Liver (tissue), 8 donors: ENCODE measurements at regions not wholly inside any gene's neighbourhood (a gene's known extent, or its start where the extent isn't known, plus 50 kb on each side); places are given as distances from the start of the nearest gene placed in this dataset.

Experiments
- DNase-seq: peaks from one replicate; pipeline ENCODE4 v3.0.0-alpha.2; 2017; ENCODE audit warnings: low spot score
- H3K27ac ChIP-seq, 2 donors: one replicate each; pipeline ENCODE4 v1.7.0; 2013; ENCODE audit warnings: inconsistent platforms in 2 of 2, low read length in 2 of 2, control low read depth in 1 of 2, low read depth in 1 of 2, mild to moderate bottlenecking in 1 of 2
- H3K27me3 ChIP-seq, 4 donors: one replicate each; pipeline versions ENCODE4 v1.6.1 to v1.7.0; 2013; ENCODE audit warnings: low read length in 3 of 4, inconsistent platforms in 1 of 4, mild to moderate bottlenecking in 1 of 4, moderate library complexity in 1 of 4; ENCODE audit not compliant: control insufficient read depth in 4 of 4, insufficient read depth in 4 of 4
- H3K36me3 ChIP-seq, 4 donors: one replicate each; pipeline versions ENCODE4 v1.6.1 to v1.7.0; 2013; ENCODE audit warnings: low read length in 3 of 4, mild to moderate bottlenecking in 3 of 4, low read depth in 1 of 4, moderate library complexity in 1 of 4; ENCODE audit not compliant: control insufficient read depth in 4 of 4, insufficient read depth in 3 of 4
- H3K4me1 ChIP-seq, 4 donors: one replicate each; pipeline versions ENCODE4 v1.6.1 to v1.7.0; 2013; ENCODE audit warnings: low read length in 3 of 4, mild to moderate bottlenecking in 3 of 4, moderate library complexity in 1 of 4; ENCODE audit not compliant: control insufficient read depth in 4 of 4, insufficient read depth in 4 of 4
- H3K4me3 ChIP-seq, 3 donors: one replicate each; pipeline versions ENCODE4 v1.6.1 to v1.7.0; 2013; ENCODE audit warnings: low read length in 3 of 3, control low read depth in 1 of 3, low read depth in 1 of 3, mild to moderate bottlenecking in 1 of 3
- H3K9ac ChIP-seq, 2 donors: one replicate each; pipeline ENCODE4 v1.7.0; 2013; ENCODE audit warnings: low read length in 2 of 2, mild to moderate bottlenecking in 2 of 2, moderate library complexity in 2 of 2, control low read depth in 1 of 2, low read depth in 1 of 2
- H3K9me3 ChIP-seq, 4 donors: one replicate each; pipeline versions ENCODE4 v1.6.1 to v1.7.0; 2013; ENCODE audit warnings: low read length in 3 of 4; ENCODE audit not compliant: control insufficient read depth in 4 of 4
- EGR1 ChIP-seq, 2 donors: IDR thresholded peaks; 2 replicates each; pipeline ENCODE4 v1.6.1; 2016 to 2018; ENCODE audit warnings: antibody characterized with exemption in 2 of 2, low read depth in 2 of 2
- FOXA1 ChIP-seq: IDR thresholded peaks from 2 replicates; pipeline ENCODE4 v1.6.1; 2016; ENCODE audit warnings: antibody characterized with exemption
- FOXA2 ChIP-seq: IDR thresholded peaks from 2 replicates; pipeline ENCODE4 v1.6.1; 2016; ENCODE audit warnings: antibody characterized with exemption
- GABPA ChIP-seq, 2 donors: IDR thresholded peaks in 1 of 2; conservative IDR thresholded peaks in 1 of 2; 2 replicates each; pipeline ENCODE4 v1.6.1; 2016; ENCODE audit warnings: antibody characterized with exemption in 2 of 2, mild to moderate bottlenecking in 1 of 2, moderate library complexity in 1 of 2
- HNF4A ChIP-seq, 2 donors: conservative IDR thresholded peaks; 2 replicates each; pipeline ENCODE4 v1.6.1; 2016; ENCODE audit warnings: antibody characterized with exemption in 2 of 2, mild to moderate bottlenecking in 2 of 2
- HNF4G ChIP-seq: IDR thresholded peaks from 2 replicates; pipeline ENCODE4 v1.6.1; 2016; ENCODE audit warnings: antibody characterized with exemption
- JUND ChIP-seq, 2 donors: IDR thresholded peaks; 2 replicates each; pipeline ENCODE4 v1.6.1; 2016; ENCODE audit warnings: antibody characterized with exemption in 2 of 2
- NR2F2 ChIP-seq: IDR thresholded peaks from 2 replicates; pipeline ENCODE4 v1.6.1; 2016; ENCODE audit warnings: antibody characterized with exemption
- RAD21 ChIP-seq, 2 donors: IDR thresholded peaks; 2 replicates each; pipeline ENCODE4 v1.6.1; 2016; ENCODE audit warnings: antibody characterized with exemption in 2 of 2, mild to moderate bottlenecking in 2 of 2
- RXRA ChIP-seq, 2 donors: IDR thresholded peaks; 2 replicates each; pipeline ENCODE4 v1.6.1; 2017 to 2018; ENCODE audit warnings: antibody characterized with exemption in 2 of 2, mild to moderate bottlenecking in 1 of 2
- SP1 ChIP-seq: IDR thresholded peaks from 2 replicates; pipeline ENCODE4 v1.6.1; 2018; ENCODE audit warnings: antibody characterized with exemption, mild to moderate bottlenecking
- TAF1 ChIP-seq: conservative IDR thresholded peaks from 2 replicates; pipeline ENCODE4 v1.6.1; 2016; ENCODE audit warnings: antibody characterized with exemption, mild to moderate bottlenecking
- YY1 ChIP-seq: IDR thresholded peaks from 2 replicates; pipeline ENCODE4 v1.6.1; 2016; ENCODE audit warnings: antibody characterized with exemption, mild to moderate bottlenecking
- whole genome bisulfite sequencing: extraction: QIAGEN DNeasy Blood & Tissue Kit; methylation state at CpG from one replicate; pipeline ENCODE4 v1.1.7; 2013; 5-methylcytosine and 5-hydroxymethylcytosine counted together
- TF ChIP-seq, protein P1 (sequence below): IDR thresholded peaks from 2 replicates; pipeline ENCODE4 v1.6.1; 2016; ENCODE audit warnings: antibody characterized with exemption
- TF ChIP-seq, protein P2 (sequence below): IDR thresholded peaks from 2 replicates; pipeline ENCODE4 v1.6.1; 2016; ENCODE audit warnings: antibody characterized with exemption
- TF ChIP-seq, protein P3 (sequence below): fragments of 150-350 bp; IDR thresholded peaks from 2 replicates; pipeline ENCODE4 v1.5.1; 2017; ENCODE audit warnings: improper control_type of control experiment, low read depth, low read length; ENCODE audit not compliant: missing input control
- TF ChIP-seq, protein P4 (sequence below): IDR thresholded peaks from 2 replicates; pipeline ENCODE4 v1.6.1; 2016; ENCODE audit warnings: antibody characterized with exemption, mild to moderate bottlenecking
- donor health status: healthy.
- donor health status: healthy.
- donor health status: healthy.
- donor health status: healthy.
- donor health status: healthy.

DNA sequence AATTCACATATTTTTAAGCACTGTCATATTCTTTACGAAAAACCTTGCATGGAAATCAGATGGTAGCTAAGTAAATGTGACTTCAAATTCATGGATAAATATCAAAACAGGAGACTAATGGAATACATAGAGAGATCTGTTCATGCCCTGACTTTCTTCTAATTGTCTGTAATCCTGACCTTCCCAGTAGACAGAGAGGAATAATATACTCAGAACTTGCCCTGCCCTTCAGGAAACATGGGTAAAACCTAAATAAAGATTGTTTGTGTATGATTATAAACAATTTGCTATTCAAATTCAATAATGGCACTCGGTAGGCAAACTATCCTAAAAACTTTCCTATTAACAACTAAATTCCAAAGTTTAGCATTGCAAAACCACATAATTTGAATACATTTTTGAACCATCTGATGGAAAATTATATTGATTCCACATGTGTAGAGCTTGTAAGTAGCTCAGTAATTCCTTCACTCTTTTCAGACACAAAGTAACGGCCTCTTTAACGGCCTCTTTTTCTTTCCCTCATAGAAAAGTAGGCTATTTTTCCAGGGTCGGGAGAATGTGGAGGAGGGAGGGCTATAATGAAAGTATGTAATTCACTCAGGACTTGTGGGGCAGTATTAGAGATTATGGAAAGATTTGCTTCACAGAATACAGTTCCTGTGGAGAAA, 227.6 kb downstream of the ALDH8A1 start:
- no peaks in the 10 kb centered on the region for H3K36me3 ChIP-seq
- 84% methylated on average over 5 of the region's 5 CpGs for WGBS
- no peaks in the 10 kb centered on the region for H3K4me1 ChIP-seq
- no peak overlapping the region for H3K27ac ChIP-seq
- no peak overlapping the region for H3K4me3 ChIP-seq
- TF ChIP-seq TAF1 = no peak
- TF ChIP-seq SP1 = no peak
- no peak for TF ChIP-seq EGR1 (IDR thresholded peaks at IDR 0.05; ENCODE audit: low read depth in 2 of 2)
- no peak for TF ChIP-seq NR2F2
- TF ChIP-seq, protein P1, sequence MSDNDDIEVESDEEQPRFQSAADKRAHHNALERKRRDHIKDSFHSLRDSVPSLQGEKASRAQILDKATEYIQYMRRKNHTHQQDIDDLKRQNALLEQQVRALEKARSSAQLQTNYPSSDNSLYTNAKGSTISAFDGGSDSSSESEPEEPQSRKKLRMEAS = no peak
- TF ChIP-seq, protein P2, sequence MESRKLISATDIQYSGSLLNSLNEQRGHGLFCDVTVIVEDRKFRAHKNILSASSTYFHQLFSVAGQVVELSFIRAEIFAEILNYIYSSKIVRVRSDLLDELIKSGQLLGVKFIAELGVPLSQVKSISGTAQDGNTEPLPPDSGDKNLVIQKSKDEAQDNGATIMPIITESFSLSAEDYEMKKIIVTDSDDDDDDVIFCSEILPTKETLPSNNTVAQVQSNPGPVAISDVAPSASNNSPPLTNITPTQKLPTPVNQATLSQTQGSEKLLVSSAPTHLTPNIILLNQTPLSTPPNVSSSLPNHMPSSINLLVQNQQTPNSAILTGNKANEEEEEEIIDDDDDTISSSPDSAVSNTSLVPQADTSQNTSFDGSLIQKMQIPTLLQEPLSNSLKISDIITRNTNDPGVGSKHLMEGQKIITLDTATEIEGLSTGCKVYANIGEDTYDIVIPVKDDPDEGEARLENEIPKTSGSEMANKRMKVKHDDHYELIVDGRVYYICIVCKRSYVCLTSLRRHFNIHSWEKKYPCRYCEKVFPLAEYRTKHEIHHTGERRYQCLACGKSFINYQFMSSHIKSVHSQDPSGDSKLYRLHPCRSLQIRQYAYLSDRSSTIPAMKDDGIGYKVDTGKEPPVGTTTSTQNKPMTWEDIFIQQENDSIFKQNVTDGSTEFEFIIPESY = no peak
- TF ChIP-seq, protein P3, sequence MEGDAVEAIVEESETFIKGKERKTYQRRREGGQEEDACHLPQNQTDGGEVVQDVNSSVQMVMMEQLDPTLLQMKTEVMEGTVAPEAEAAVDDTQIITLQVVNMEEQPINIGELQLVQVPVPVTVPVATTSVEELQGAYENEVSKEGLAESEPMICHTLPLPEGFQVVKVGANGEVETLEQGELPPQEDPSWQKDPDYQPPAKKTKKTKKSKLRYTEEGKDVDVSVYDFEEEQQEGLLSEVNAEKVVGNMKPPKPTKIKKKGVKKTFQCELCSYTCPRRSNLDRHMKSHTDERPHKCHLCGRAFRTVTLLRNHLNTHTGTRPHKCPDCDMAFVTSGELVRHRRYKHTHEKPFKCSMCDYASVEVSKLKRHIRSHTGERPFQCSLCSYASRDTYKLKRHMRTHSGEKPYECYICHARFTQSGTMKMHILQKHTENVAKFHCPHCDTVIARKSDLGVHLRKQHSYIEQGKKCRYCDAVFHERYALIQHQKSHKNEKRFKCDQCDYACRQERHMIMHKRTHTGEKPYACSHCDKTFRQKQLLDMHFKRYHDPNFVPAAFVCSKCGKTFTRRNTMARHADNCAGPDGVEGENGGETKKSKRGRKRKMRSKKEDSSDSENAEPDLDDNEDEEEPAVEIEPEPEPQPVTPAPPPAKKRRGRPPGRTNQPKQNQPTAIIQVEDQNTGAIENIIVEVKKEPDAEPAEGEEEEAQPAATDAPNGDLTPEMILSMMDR = no peak
- TF ChIP-seq FOXA1 = no peak
- TF ChIP-seq JUND (IDR thresholded peaks at IDR 0.05) = no peak
- no peak for TF ChIP-seq RXRA (IDR thresholded peaks at IDR 0.05)
- no peak for TF ChIP-seq HNF4A (conservative IDR thresholded peaks at IDR 0.05)
- TF ChIP-seq RAD21 (IDR thresholded peaks at IDR 0.05) = no peak
- TF ChIP-seq GABPA (IDR thresholded peaks at IDR 0.05 in 1 of 2, conservative IDR thresholded peaks at IDR 0.05 in 1 of 2) = no peak
- no peak for TF ChIP-seq FOXA2
- no peak for TF ChIP-seq YY1
- no peak for TF ChIP-seq HNF4G
- TF ChIP-seq, protein P4, sequence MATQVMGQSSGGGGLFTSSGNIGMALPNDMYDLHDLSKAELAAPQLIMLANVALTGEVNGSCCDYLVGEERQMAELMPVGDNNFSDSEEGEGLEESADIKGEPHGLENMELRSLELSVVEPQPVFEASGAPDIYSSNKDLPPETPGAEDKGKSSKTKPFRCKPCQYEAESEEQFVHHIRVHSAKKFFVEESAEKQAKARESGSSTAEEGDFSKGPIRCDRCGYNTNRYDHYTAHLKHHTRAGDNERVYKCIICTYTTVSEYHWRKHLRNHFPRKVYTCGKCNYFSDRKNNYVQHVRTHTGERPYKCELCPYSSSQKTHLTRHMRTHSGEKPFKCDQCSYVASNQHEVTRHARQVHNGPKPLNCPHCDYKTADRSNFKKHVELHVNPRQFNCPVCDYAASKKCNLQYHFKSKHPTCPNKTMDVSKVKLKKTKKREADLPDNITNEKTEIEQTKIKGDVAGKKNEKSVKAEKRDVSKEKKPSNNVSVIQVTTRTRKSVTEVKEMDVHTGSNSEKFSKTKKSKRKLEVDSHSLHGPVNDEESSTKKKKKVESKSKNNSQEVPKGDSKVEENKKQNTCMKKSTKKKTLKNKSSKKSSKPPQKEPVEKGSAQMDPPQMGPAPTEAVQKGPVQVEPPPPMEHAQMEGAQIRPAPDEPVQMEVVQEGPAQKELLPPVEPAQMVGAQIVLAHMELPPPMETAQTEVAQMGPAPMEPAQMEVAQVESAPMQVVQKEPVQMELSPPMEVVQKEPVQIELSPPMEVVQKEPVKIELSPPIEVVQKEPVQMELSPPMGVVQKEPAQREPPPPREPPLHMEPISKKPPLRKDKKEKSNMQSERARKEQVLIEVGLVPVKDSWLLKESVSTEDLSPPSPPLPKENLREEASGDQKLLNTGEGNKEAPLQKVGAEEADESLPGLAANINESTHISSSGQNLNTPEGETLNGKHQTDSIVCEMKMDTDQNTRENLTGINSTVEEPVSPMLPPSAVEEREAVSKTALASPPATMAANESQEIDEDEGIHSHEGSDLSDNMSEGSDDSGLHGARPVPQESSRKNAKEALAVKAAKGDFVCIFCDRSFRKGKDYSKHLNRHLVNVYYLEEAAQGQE = no peak
- H3K9me3 ChIP-seq = no peaks in the 10 kb centered on the region
- no peak overlapping the region for H3K9ac ChIP-seq
- no peak for DNase-seq
- no peaks in the 10 kb centered on the region for H3K27me3 ChIP-seq

DNA sequence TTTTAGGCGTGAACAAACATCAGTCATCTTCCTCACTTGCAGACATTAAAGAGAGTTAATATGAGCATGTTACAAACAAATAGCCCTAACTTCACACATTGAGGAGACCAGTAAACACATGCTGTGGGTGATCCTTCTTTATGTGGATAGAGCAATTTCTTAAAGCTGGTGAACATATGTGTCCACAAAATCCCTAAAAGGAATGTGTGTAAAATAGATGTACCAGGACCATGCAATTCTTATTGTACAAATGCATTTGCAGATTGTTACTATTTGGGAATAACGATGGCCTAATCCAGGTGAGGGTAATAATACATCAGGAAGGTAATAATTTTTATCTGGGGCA, 228.9 kb downstream of the ALDH8A1 start:
- DNase-seq = no peak
- H3K4me1 ChIP-seq = no peaks in the 10 kb centered on the region
- no peak overlapping the region for H3K4me3 ChIP-seq
- TF ChIP-seq, protein P4 = no peak
- TF ChIP-seq, protein P1 = no peak
- TF ChIP-seq EGR1 (IDR thresholded peaks at IDR 0.05; ENCODE audit: low read depth in 2 of 2) (no peak), TAF1 (no peak)
- TF ChIP-seq, protein P2 = no peak
- H3K27me3 ChIP-seq = no peaks in the 10 kb centered on the region
- WGBS = 80% methylated on average over 2 of the region's 2 CpGs
- H3K9me3 ChIP-seq = no peaks in the 10 kb centered on the region
- H3K27ac ChIP-seq = peak overlapping the region in 1 of 2 donors; percentile 19
- no peaks in the 10 kb centered on the region for H3K36me3 ChIP-seq
- no peak overlapping the region for H3K9ac ChIP-seq
